Colonic mucosa (tissue), 4 donors: ENCODE measurements at regions not wholly inside any gene's neighbourhood (a gene's known extent, or its start where the extent isn't known, plus 50 kb on each side); places are given as distances from the start of the nearest gene placed in this dataset.

ENCODE experiments used
- DNase-seq: peaks from one replicate; pipeline ENCODE4 v3.0.0-alpha.2; 2020
- H3K27ac ChIP-seq: fragments of 200-600 bp; one replicate; pipeline ENCODE4 v1.8.0; 2021
- H3K27me3 ChIP-seq: fragments of 200-600 bp; one replicate; pipeline ENCODE4 v1.8.0; 2021
- H3K36me3 ChIP-seq: fragments of 200-600 bp; one replicate; pipeline ENCODE4 v1.8.0; 2021
- H3K4me1 ChIP-seq: fragments of 200-600 bp; one replicate; pipeline ENCODE4 v1.8.0; 2021; ENCODE audit warnings: mild to moderate bottlenecking
- H3K4me3 ChIP-seq: fragments of 200-600 bp; one replicate; pipeline ENCODE4 v1.8.0; 2021
- H3K9ac ChIP-seq, 2 donors: one replicate each; pipeline ENCODE4 v1.7.0; 2013; ENCODE audit warnings: control low read depth in 2 of 2, low read depth in 2 of 2, low read length in 2 of 2
- H3K9me3 ChIP-seq: fragments of 200-600 bp; one replicate; pipeline ENCODE4 v1.8.0; 2021
- intact Hi-C: fragments of 100-400 bp; cut with DNase I; formaldehyde crosslinking; loops from one replicate; pipeline ENCODE4 v1.14.1; 2022
- TF ChIP-seq, protein P1 (sequence below): fragments of 200-600 bp; IDR thresholded peaks from one replicate; pipeline ENCODE4 v1.8.0; 2022; ENCODE audit warnings: antibody characterized with exemption, mild to moderate bottlenecking
- donor health status: healthy.
- donor health status: DM: no; HTN: no; CAD: no.
- donor health status: DM: no; HTN: no; CAD: no.

- TF ChIP-seq, protein P1, sequence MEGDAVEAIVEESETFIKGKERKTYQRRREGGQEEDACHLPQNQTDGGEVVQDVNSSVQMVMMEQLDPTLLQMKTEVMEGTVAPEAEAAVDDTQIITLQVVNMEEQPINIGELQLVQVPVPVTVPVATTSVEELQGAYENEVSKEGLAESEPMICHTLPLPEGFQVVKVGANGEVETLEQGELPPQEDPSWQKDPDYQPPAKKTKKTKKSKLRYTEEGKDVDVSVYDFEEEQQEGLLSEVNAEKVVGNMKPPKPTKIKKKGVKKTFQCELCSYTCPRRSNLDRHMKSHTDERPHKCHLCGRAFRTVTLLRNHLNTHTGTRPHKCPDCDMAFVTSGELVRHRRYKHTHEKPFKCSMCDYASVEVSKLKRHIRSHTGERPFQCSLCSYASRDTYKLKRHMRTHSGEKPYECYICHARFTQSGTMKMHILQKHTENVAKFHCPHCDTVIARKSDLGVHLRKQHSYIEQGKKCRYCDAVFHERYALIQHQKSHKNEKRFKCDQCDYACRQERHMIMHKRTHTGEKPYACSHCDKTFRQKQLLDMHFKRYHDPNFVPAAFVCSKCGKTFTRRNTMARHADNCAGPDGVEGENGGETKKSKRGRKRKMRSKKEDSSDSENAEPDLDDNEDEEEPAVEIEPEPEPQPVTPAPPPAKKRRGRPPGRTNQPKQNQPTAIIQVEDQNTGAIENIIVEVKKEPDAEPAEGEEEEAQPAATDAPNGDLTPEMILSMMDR: no peak
- intact Hi-C loops: no loop called here
- H3K27ac ChIP-seq: no peak overlapping the region
- no peaks in the 10 kb centered on the region for H3K4me1 ChIP-seq
- no peak for DNase-seq
- no peak overlapping the region for H3K9ac ChIP-seq
- H3K4me3 ChIP-seq: no peak overlapping the region
- H3K9me3 ChIP-seq: no peaks in the 10 kb centered on the region
- no peaks in the 10 kb centered on the region for H3K27me3 ChIP-seq
- H3K36me3 ChIP-seq: no peaks in the 10 kb centered on the region
Observed at GRCh38 chr11:38594895-38595294, 1996.9 kb upstream of the RAG2 start.

DNA sequence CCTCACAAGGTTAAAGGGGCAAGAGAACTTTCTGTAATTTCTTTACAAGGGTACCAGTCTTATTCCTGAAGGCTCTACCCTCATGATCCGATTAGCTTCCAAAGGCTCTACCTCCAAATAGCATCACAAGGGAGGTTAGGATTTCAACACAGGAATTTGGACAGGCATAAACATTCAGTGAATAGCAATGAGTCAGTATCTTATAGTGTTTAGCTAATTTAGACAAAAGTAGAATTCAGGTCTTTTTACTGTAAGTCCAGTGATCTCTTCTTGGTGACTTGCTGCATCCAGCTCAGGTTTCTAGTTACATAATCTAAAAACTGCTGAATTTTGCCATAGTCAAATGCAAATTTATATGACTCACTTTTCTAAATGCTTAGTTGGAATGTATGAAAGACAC lies 1995.6 kb upstream of the RAG2 start:
- H3K27ac ChIP-seq: no peak overlapping the region
- no peaks in the 10 kb centered on the region for H3K4me1 ChIP-seq
- no peaks in the 10 kb centered on the region for H3K36me3 ChIP-seq
- DNase-seq: no peak
- intact Hi-C loops: no loop called here
- H3K4me3 ChIP-seq: no peak overlapping the region
- no peak overlapping the region for H3K9ac ChIP-seq
- no peaks in the 10 kb centered on the region for H3K27me3 ChIP-seq
- TF ChIP-seq, protein P1: no peak
- H3K9me3 ChIP-seq: no peaks in the 10 kb centered on the region

DNA sequence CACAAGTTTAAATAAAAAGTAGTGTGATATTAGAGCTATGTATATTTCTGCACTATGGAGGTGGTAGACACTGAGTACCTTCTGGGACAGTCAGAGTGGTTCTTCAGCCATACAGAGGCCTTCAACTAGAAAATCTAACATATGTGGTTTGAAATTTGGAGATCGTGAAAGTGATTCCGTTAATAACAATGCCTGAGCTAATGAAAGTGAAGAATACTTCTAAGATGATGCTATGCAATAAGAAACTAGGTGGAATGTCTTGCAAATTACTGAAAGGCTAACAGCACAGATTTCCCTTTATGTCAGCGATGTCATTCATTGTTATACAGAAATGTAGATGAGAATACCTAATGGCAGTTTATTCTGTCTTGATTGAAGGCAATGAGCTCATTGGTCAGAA lies 1984.7 kb upstream of the RAG2 start:
- Histone ChIP-seq H3K9ac (no peak overlapping the region), H3K9me3 (no peaks in the 10 kb centered on the region), H3K4me1 (no peaks in the 10 kb centered on the region), H3K27ac (no peak overlapping the region), H3K4me3 (no peak overlapping the region), H3K36me3 (no peaks in the 10 kb centered on the region), H3K27me3 (no peaks in the 10 kb centered on the region)
- intact Hi-C loops: no loop called here
- no peak for DNase-seq
- TF ChIP-seq, protein P1: no peak

GRCh38 chr11:38582151-38582550 lies 1984.1 kb upstream of the RAG2 start:
- Histone ChIP-seq H3K4me1 (no peaks in the 10 kb centered on the region), H3K9ac (no peak overlapping the region), H3K27me3 (no peaks in the 10 kb centered on the region), H3K27ac (no peak overlapping the region), H3K36me3 (no peaks in the 10 kb centered on the region), H3K4me3 (no peak overlapping the region), H3K9me3 (no peaks in the 10 kb centered on the region)
- TF ChIP-seq, protein P1: no peak
- intact Hi-C loops: no loop called here
- no peak for DNase-seq

GRCh38 chr11:38577769-38578168 lies 1979.7 kb upstream of the RAG2 start:
- Histone ChIP-seq H3K4me1 (no peaks in the 10 kb centered on the region), H3K9me3 (no peaks in the 10 kb centered on the region), H3K9ac (no peak overlapping the region), H3K27ac (no peak overlapping the region), H3K27me3 (no peaks in the 10 kb centered on the region), H3K36me3 (no peaks in the 10 kb centered on the region), H3K4me3 (no peak overlapping the region)
- TF ChIP-seq, protein P1: no peak
- intact Hi-C loops: no loop called here
- no peak for DNase-seq

DNA sequence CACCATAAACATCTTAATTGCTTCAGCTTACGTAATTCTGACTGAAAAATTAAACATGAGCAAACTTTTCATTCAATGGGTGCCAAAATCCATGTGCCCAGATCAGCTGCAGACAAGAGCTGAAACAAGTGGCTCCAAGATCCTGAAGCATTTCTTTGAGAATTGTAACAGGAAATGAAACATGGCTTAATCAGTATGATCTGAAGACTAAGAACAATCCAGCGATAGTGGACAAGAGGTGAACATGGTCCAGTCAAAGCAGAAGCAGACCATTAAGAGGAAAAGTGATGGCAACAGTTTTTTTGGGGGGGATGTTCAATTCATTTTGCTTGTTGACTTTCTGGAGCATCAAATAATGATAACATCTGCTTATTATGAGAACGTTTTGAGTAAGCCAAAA lies 1964.5 kb upstream of the RAG2 start:
- no peak for DNase-seq
- TF ChIP-seq, protein P1: no peak

More for the DNA sequence above, 1964.5 kb upstream of the RAG2 start:
- H3K9me3 ChIP-seq: no peaks in the 10 kb centered on the region
- no peaks in the 10 kb centered on the region for H3K27me3 ChIP-seq
- H3K9ac ChIP-seq: no peak overlapping the region
- no peak overlapping the region for H3K27ac ChIP-seq
- H3K4me3 ChIP-seq: no peak overlapping the region
- no peaks in the 10 kb centered on the region for H3K36me3 ChIP-seq
- H3K4me1 ChIP-seq: no peaks in the 10 kb centered on the region
- intact Hi-C loops: no loop called here
